ENCODE measurements at regions not wholly inside any gene's neighbourhood (a gene's known extent, or its start where the extent isn't known, plus 50 kb on each side); places are given as distances from the start of the nearest gene placed in this dataset.

GRCh38 chr6:4549556-4550226, 226.5 kb upstream of the CDYL start:
- no peak overlapping the region for H3K27ac ChIP-seq (ENCODE audit: low read depth)
- H3K36me3 ChIP-seq (ENCODE audit: insufficient read depth) = no peaks in the 10 kb centered on the region
- no peak overlapping the region for H3K4me3 ChIP-seq
- Mint-ChIP-seq H3K27ac (no peak overlapping the region), H3K4me3 (no peak overlapping the region), H3K4me1 (no peaks in the 10 kb centered on the region), H3K36me3 (ENCODE audit: low read depth) (no peaks in the 10 kb centered on the region), H3K9me3 (no peaks in the 10 kb centered on the region; the same call in 2 of the 3 replicates), H3K27me3 (ENCODE audit: insufficient read depth, low read depth, poor library complexity) (peaks cover 4% of the 10 kb centered on the region)
- no peaks in the 10 kb centered on the region for H3K9me2 ChIP-seq (ENCODE audit: insufficient read depth)
- H3F3A ChIP-seq (replicated peaks; ENCODE audit: low read depth) = no peaks in the 10 kb centered on the region
- ATAC-seq (no peak), DNase-seq (ENCODE audit: low spot score) (no peak)
- H3K4me1 ChIP-seq (ENCODE audit: insufficient read depth) = no peaks in the 10 kb centered on the region
- no peak overlapping the region for H2AFZ ChIP-seq
- H3K4me2 ChIP-seq = no peak overlapping the region
- H3K27me3 ChIP-seq (ENCODE audit: insufficient read depth) = no peaks in the 10 kb centered on the region
- H4K20me1 ChIP-seq (replicated peaks; ENCODE audit: insufficient read depth) = no peaks in the 10 kb centered on the region
- TF ChIP-seq EZH2 (IDR thresholded peaks at IDR 0.05; ENCODE audit: low read depth, unreplicated experiment) (no peak), CTCF (conservative IDR thresholded peaks at IDR 0.05; ENCODE audit: low read depth in 2 of 2) (no peak), ZNF114 (CRISPR knock-in tag; IDR thresholded peaks at IDR 0.05) (no peak), REST (IDR thresholded peaks at IDR 0.05; ENCODE audit: unreplicated experiment) (no peak), CREB1 (CRISPR knock-in tag; IDR thresholded peaks at IDR 0.05; ENCODE audit: low read depth) (no peak), JUNB (IDR thresholded peaks at IDR 0.05; ENCODE audit: unreplicated experiment) (no peak), ZNF331 (CRISPR knock-in tag; IDR thresholded peaks at IDR 0.05; ENCODE audit: low read depth) (no peak), POLR2AphosphoS5 (IDR thresholded peaks at IDR 0.05; ENCODE audit: low read depth) (no peak), STAT1 (IDR thresholded peaks at IDR 0.05; ENCODE audit: unreplicated experiment) (no peak), NANOG (IDR thresholded peaks at IDR 0.05; ENCODE audit: borderline replicate concordance) (no peak)
- TF ChIP-seq, protein P1, sequence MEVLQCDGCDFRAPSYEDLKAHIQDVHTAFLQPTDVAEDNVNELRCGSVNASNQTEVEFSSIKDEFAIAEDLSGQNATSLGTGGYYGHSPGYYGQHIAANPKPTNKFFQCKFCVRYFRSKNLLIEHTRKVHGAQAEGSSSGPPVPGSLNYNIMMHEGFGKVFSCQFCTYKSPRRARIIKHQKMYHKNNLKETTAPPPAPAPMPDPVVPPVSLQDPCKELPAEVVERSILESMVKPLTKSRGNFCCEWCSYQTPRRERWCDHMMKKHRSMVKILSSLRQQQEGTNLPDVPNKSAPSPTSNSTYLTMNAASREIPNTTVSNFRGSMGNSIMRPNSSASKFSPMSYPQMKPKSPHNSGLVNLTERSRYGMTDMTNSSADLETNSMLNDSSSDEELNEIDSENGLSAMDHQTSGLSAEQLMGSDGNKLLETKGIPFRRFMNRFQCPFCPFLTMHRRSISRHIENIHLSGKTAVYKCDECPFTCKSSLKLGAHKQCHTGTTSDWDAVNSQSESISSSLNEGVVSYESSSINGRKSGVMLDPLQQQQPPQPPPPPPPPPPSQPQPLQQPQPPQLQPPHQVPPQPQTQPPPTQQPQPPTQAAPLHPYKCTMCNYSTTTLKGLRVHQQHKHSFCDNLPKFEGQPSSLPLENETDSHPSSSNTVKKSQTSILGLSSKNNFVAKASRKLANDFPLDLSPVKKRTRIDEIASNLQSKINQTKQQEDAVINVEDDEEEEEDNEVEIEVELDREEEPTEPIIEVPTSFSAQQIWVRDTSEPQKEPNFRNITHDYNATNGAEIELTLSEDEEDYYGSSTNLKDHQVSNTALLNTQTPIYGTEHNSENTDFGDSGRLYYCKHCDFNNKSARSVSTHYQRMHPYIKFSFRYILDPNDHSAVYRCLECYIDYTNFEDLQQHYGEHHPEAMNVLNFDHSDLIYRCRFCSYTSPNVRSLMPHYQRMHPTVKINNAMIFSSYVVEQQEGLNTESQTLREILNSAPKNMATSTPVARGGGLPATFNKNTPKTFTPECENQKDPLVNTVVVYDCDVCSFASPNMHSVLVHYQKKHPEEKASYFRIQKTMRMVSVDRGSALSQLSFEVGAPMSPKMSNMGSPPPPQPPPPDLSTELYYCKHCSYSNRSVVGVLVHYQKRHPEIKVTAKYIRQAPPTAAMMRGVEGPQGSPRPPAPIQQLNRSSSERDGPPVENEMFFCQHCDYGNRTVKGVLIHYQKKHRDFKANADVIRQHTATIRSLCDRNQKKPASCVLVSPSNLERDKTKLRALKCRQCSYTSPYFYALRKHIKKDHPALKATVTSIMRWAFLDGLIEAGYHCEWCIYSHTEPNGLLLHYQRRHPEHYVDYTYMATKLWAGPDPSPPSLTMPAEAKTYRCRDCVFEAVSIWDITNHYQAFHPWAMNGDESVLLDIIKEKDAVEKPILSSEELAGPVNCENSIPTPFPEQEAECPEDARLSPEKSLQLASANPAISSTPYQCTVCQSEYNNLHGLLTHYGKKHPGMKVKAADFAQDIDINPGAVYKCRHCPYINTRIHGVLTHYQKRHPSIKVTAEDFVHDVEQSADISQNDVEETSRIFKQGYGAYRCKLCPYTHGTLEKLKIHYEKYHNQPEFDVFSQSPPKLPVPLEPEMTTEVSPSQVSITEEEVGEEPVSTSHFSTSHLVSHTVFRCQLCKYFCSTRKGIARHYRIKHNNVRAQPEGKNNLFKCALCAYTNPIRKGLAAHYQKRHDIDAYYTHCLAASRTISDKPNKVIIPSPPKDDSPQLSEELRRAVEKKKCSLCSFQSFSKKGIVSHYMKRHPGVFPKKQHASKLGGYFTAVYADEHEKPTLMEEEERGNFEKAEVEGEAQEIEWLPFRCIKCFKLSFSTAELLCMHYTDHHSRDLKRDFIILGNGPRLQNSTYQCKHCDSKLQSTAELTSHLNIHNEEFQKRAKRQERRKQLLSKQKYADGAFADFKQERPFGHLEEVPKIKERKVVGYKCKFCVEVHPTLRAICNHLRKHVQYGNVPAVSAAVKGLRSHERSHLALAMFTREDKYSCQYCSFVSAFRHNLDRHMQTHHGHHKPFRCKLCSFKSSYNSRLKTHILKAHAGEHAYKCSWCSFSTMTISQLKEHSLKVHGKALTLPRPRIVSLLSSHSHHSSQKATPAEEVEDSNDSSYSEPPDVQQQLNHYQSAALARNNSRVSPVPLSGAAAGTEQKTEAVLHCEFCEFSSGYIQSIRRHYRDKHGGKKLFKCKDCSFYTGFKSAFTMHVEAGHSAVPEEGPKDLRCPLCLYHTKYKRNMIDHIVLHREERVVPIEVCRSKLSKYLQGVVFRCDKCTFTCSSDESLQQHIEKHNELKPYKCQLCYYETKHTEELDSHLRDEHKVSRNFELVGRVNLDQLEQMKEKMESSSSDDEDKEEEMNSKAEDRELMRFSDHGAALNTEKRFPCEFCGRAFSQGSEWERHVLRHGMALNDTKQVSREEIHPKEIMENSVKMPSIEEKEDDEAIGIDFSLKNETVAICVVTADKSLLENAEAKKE (CRISPR knock-in tag; IDR thresholded peaks at IDR 0.05) = no peak
- TF ChIP-seq, protein P2, sequence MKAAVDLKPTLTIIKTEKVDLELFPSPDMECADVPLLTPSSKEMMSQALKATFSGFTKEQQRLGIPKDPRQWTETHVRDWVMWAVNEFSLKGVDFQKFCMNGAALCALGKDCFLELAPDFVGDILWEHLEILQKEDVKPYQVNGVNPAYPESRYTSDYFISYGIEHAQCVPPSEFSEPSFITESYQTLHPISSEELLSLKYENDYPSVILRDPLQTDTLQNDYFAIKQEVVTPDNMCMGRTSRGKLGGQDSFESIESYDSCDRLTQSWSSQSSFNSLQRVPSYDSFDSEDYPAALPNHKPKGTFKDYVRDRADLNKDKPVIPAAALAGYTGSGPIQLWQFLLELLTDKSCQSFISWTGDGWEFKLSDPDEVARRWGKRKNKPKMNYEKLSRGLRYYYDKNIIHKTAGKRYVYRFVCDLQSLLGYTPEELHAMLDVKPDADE (IDR thresholded peaks at IDR 0.05) = no peak
- no peaks in the 10 kb centered on the region for H3K79me2 ChIP-seq (replicated peaks; ENCODE audit: insufficient read depth)

All from GM23338 (cell line).